ENCODE measurements at regions not wholly inside any gene's neighbourhood (a gene's known extent, or its start where the extent isn't known, plus 50 kb on each side); places are given as distances from the start of the nearest gene placed in this dataset.

GRCh38 chr16:86046667-86047270, 147.8 kb downstream of the IRF8 start:
- CTCF ChIA-PET = interaction anchor here (0.9 to 9.9 kb wide), 4 partner anchors 8 to 472 kb away, joined by 4 to 93 read pairs (median 6); no protein-coding TSS in a partner anchor

DNA sequence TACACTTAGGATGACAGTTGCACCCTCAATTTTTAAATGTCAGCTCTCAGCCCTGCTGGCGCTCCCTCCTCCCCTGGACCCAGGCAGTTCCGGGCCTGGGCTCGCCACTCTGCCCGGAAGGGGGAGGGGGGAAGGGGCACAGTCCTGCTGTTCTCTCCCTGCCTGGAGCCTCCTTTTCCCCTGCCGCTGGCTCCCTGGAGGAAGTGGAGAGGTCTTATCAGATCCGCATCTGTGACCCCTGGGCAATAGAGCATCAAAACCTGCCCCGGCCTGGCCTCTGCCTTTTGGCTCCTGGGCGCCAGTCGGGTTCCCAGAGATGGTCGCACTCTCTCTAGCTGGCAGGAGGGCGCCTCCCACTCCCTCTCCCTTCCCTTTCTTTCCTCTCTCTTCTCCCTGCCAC, 149.3 kb downstream of the IRF8 start:
- POLR2A ChIA-PET = no interaction called here
- TF ChIP-seq, protein P1, sequence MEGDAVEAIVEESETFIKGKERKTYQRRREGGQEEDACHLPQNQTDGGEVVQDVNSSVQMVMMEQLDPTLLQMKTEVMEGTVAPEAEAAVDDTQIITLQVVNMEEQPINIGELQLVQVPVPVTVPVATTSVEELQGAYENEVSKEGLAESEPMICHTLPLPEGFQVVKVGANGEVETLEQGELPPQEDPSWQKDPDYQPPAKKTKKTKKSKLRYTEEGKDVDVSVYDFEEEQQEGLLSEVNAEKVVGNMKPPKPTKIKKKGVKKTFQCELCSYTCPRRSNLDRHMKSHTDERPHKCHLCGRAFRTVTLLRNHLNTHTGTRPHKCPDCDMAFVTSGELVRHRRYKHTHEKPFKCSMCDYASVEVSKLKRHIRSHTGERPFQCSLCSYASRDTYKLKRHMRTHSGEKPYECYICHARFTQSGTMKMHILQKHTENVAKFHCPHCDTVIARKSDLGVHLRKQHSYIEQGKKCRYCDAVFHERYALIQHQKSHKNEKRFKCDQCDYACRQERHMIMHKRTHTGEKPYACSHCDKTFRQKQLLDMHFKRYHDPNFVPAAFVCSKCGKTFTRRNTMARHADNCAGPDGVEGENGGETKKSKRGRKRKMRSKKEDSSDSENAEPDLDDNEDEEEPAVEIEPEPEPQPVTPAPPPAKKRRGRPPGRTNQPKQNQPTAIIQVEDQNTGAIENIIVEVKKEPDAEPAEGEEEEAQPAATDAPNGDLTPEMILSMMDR (IDR thresholded peaks at IDR 0.05; ENCODE audit: insufficient read depth, low read length, missing control alignments) = no peak
- CTCF ChIA-PET = interaction anchor here (1.4 to 9.9 kb wide), 3 partner anchors 24 to 470 kb away, joined by 3 to 93 read pairs (median 20); no protein-coding TSS in a partner anchor
- DNase-seq (ENCODE audit: low read depth, low spot score) = no peak
- no peak overlapping the region for H3K4me3 ChIP-seq (ENCODE audit: low read depth, low read length)

More at GRCh38 chr16:86046667-86047270, 147.8 kb downstream of the IRF8 start:
- no peak for DNase-seq (ENCODE audit: low read depth, low spot score)
- POLR2A ChIA-PET = no interaction called here
- TF ChIP-seq, protein P1 (IDR thresholded peaks at IDR 0.05; ENCODE audit: insufficient read depth, low read length, missing control alignments) = no peak
- H3K4me3 ChIP-seq (ENCODE audit: low read depth, low read length) = no peak overlapping the region

GRCh38 chr16:86048882-86049585, 150.1 kb downstream of the IRF8 start:
- ChIA-PET POLR2A (no interaction called here), CTCF (interaction anchor here (1.1 to 4.1 kb wide), 3 partner anchors 24 to 471 kb away, joined by 4 to 20 read pairs (median 11); no protein-coding TSS in a partner anchor)
- TF ChIP-seq, protein P1 (IDR thresholded peaks at IDR 0.05; ENCODE audit: insufficient read depth, low read length, missing control alignments) = no peak
- H3K4me3 ChIP-seq (ENCODE audit: low read depth, low read length) = no peak overlapping the region
- no peak for DNase-seq (ENCODE audit: low read depth, low spot score)

- POLR2A ChIA-PET = no interaction called here
- TF ChIP-seq, protein P1 (IDR thresholded peaks at IDR 0.05; ENCODE audit: insufficient read depth, low read length, missing control alignments) = no peak
- CTCF ChIA-PET = interaction anchor here (1.1 to 4.1 kb wide), 3 partner anchors 23 to 471 kb away, joined by 4 to 20 read pairs (median 11); no protein-coding TSS in a partner anchor
These were observed 150.7 kb downstream of the IRF8 start for GRCh38 chr16:86049641-86050040.

GRCh38 chr16:86050111-86050510, 151.1 kb downstream of the IRF8 start:
- ChIA-PET POLR2A (no interaction called here), CTCF (interaction anchor here (1.1 to 4.1 kb wide), 3 partner anchors 22 to 470 kb away, joined by 4 to 20 read pairs (median 11); no protein-coding TSS in a partner anchor)
- H3K4me3 ChIP-seq (ENCODE audit: low read depth, low read length) = no peak overlapping the region
- TF ChIP-seq, protein P1 (IDR thresholded peaks at IDR 0.05; ENCODE audit: insufficient read depth, low read length, missing control alignments) = no peak
- DNase-seq (ENCODE audit: low read depth, low spot score) = no peak

More at GRCh38 chr16:86049641-86050040, 150.7 kb downstream of the IRF8 start:
- DNase-seq (ENCODE audit: low read depth, low spot score) = no peak
- no peak overlapping the region for H3K4me3 ChIP-seq (ENCODE audit: low read depth, low read length)

All from AG04449 (cell line).